CD4-positive, CD25-positive, alpha-beta regulatory T cell (primary cell): ENCODE measurements at regions not wholly inside any gene's neighbourhood (a gene's known extent, or its start where the extent isn't known, plus 50 kb on each side); places are given as distances from the start of the nearest gene placed in this dataset.

Source experiments
- ATAC-seq, 2 donors: fragments of 150-1000 bp; cut with Tn5 transposase; one replicate each; pipeline ENCODE4 v1.10.0; 2021; ENCODE audit warnings: low read depth in 2 of 2, moderate number of reproducible peaks in 2 of 2, moderate library complexity in 1 of 2
- DNase-seq, 3 donors: peaks; one replicate each; pipeline versions ENCODE4 v3.0.0 to v3.0.0-alpha.2; 2012 to 2022; ENCODE audit warnings: mixed read lengths in 1 of 3
- H3K27ac ChIP-seq: one replicate; pipeline ENCODE4 v1.7.0; 2013; ENCODE audit warnings: mild to moderate bottlenecking, low read length; ENCODE audit not compliant: insufficient read depth, poor library complexity, severe bottlenecking
- H3K27me3 ChIP-seq: one replicate; pipeline ENCODE4 v1.7.0; 2013; ENCODE audit warnings: low read length; ENCODE audit not compliant: control insufficient read depth, insufficient read depth
- H3K36me3 ChIP-seq: one replicate; pipeline ENCODE4 v1.7.0; 2013; ENCODE audit warnings: mild to moderate bottlenecking, low read length, moderate library complexity; ENCODE audit not compliant: control insufficient read depth, insufficient read depth
- H3K4me1 ChIP-seq: 2 replicates; pipeline ENCODE4 v1.7.0; 2013; ENCODE audit warnings: mild to moderate bottlenecking, low read length; ENCODE audit not compliant: insufficient read depth, control insufficient read depth, poor library complexity, severe bottlenecking
- H3K4me3 ChIP-seq: one replicate; pipeline ENCODE4 v1.7.0; 2013; ENCODE audit warnings: low read depth, mild to moderate bottlenecking, low read length, moderate library complexity
- H3K9me3 ChIP-seq, 2 experiments: 1 replicate in 1 of 2; 2 replicates in 1 of 2; pipeline ENCODE4 v1.7.0; 2013; ENCODE audit warnings: low read length in 2 of 2, mild to moderate bottlenecking in 1 of 2, moderate library complexity in 1 of 2; ENCODE audit not compliant: control insufficient read depth in 2 of 2
- H3K27ac Mint-ChIP-seq, 3 donors: one replicate each; pipeline ENCODE4 v1.8.0; 2020 to 2022; ENCODE audit warnings: mild to moderate bottlenecking in 3 of 3, mixed read lengths in 3 of 3, moderate library complexity in 2 of 3
- H3K27me3 Mint-ChIP-seq: one replicate; pipeline ENCODE4 v1.8.0; 2022; ENCODE audit warnings: mild to moderate bottlenecking, mixed read lengths
- H3K36me3 Mint-ChIP-seq: one replicate; pipeline ENCODE4 v1.8.0; 2020; ENCODE audit warnings: mixed read lengths
- H3K4me1 Mint-ChIP-seq, 4 donors: one replicate each; pipeline ENCODE4 v1.8.0; 2020 to 2022; ENCODE audit warnings: mixed read lengths in 4 of 4, mild to moderate bottlenecking in 1 of 4
- H3K4me3 Mint-ChIP-seq, 4 donors: one replicate each; pipeline ENCODE4 v1.8.0; 2020 to 2022; ENCODE audit warnings: mild to moderate bottlenecking in 4 of 4, mixed read lengths in 4 of 4, moderate library complexity in 3 of 4
- H3K9me3 Mint-ChIP-seq, 7 donors: one replicate each; pipeline ENCODE4 v1.8.0; 2020 to 2022; ENCODE audit warnings: mixed read lengths in 7 of 7, mild to moderate bottlenecking in 3 of 7, moderate library complexity in 2 of 7

DNA sequence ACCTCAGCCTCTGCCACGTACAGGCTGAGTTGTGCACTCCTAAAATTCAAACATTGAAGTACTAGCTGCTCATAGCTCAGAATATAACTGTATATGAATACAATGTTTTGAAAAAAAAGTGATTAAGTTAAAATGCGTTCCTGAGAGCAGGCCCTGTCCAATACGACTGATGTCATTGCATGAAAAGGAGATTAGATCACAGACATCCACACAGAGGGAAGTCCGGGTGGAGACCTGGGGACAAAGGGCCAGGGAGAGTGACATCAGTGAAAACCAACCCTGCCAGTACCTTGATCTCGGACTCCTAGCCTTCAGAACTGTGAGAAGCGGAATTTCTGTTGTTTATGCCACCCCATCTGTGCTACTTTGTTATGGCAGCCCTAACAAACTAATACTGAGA is 311.4 kb upstream of the NR2F2 start:
- peaks cover 0 to 2% of the 10 kb centered on the region in 2 experiments for H3K9me3 ChIP-seq
- no peaks in the 10 kb centered on the region for H3K4me1 ChIP-seq
- DNase-seq (no peak), ATAC-seq (no peak)
- Mint-ChIP-seq H3K27me3 (no peaks in the 10 kb centered on the region), H3K4me1 (no peaks in the 10 kb centered on the region), H3K9me3 (peaks cover 0 to 6% (median 3%) of the 10 kb centered on the region in 7 donors), H3K4me3 (no peak overlapping the region), H3K27ac (no peak overlapping the region), H3K36me3 (peaks cover 4% of the 10 kb centered on the region)
- H3K27me3 ChIP-seq, result no peaks in the 10 kb centered on the region
- no peak overlapping the region for H3K4me3 ChIP-seq
- H3K36me3 ChIP-seq, result no peaks in the 10 kb centered on the region
- H3K27ac ChIP-seq, result no peak overlapping the region

DNA sequence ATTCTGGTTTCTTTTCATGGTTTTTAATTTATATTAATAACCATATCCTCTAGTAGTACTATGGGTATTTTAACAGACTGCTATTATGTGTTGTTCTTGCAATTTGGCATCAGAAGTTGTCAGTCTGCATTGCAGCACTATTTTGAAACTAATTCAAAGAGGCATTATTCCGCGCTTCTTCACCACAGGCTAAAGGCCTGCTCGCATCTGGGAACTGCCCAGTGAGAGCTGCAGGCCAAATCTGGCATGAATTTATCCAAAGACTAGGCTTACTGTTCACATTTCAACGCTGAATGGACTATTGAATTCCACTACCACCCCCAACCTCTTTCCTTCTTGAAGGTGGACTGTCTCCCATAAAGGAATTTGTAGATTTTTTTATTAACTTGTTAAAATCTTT is 310.4 kb upstream of the NR2F2 start:
- DNase-seq, result no peak
- H3K27ac ChIP-seq, result no peak overlapping the region
- no peaks in the 10 kb centered on the region for H3K36me3 ChIP-seq
- H3K4me1 ChIP-seq, result no peaks in the 10 kb centered on the region
- Mint-ChIP-seq H3K27me3 (no peaks in the 10 kb centered on the region), H3K4me1 (no peaks in the 10 kb centered on the region), H3K9me3 (peaks cover 0 to 7% (median 2%) of the 10 kb centered on the region in 7 donors), H3K27ac (no peak overlapping the region), H3K4me3 (no peak overlapping the region), H3K36me3 (peaks cover 4% of the 10 kb centered on the region)
- no peaks in the 10 kb centered on the region for H3K27me3 ChIP-seq
- no peak for ATAC-seq
- H3K9me3 ChIP-seq, result no peaks in the 10 kb centered on the region
- H3K4me3 ChIP-seq, result no peak overlapping the region

GRCh38 chr15:96020797-96021196 is 309.7 kb upstream of the NR2F2 start:
- Mint-ChIP-seq H3K4me3 (no peak overlapping the region), H3K36me3 (peaks cover 4% of the 10 kb centered on the region)
- H3K4me1 ChIP-seq, result no peaks in the 10 kb centered on the region

DNA sequence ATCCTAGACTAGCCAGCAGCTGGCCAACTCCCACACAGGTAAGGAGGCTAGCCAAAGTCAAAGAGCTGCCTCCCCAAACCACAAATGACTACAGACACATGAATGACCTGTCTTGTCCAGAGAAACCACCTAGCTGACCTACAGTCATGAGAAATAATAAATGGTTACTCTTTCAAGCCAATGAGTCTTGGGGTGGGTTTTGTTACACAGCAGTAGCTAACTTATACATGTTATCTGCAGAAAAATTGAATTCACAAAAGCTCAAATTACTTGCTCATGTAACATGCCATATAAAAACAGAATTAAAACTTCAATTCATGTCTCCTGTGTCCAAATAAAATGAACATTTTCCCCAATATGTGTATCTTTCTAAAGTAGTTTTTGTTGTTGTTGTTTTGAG is 307.4 kb upstream of the NR2F2 start:
- no peaks in the 10 kb centered on the region for H3K36me3 ChIP-seq
- H3K27me3 ChIP-seq, result no peaks in the 10 kb centered on the region
- H3K27me3 Mint-ChIP-seq, result no peaks in the 10 kb centered on the region
- no peak overlapping the region for H3K27ac ChIP-seq
- H3K36me3 Mint-ChIP-seq, result peaks cover 4% of the 10 kb centered on the region
- DNase-seq (no peak), ATAC-seq (no peak)
- H3K9me3 Mint-ChIP-seq, result peaks cover 0 to 5% (median 0%) of the 10 kb centered on the region in 7 donors
- no peaks in the 10 kb centered on the region for H3K9me3 ChIP-seq
- no peaks in the 10 kb centered on the region for H3K4me1 Mint-ChIP-seq
- H3K4me3 ChIP-seq, result no peak overlapping the region
- no peaks in the 10 kb centered on the region for H3K4me1 ChIP-seq
- no peak overlapping the region for H3K27ac Mint-ChIP-seq
- H3K4me3 Mint-ChIP-seq, result no peak overlapping the region

More at GRCh38 chr15:96020797-96021196, 309.7 kb upstream of the NR2F2 start:
- no peaks in the 10 kb centered on the region for H3K4me1 Mint-ChIP-seq
- no peaks in the 10 kb centered on the region for H3K27me3 Mint-ChIP-seq
- no peak overlapping the region for H3K4me3 ChIP-seq
- DNase-seq (no peak), ATAC-seq (no peak)
- no peak overlapping the region for H3K27ac ChIP-seq
- H3K36me3 ChIP-seq, result no peaks in the 10 kb centered on the region
- peaks cover 0 to 7% (median under 1%) of the 10 kb centered on the region in 7 donors for H3K9me3 Mint-ChIP-seq
- no peaks in the 10 kb centered on the region for H3K27me3 ChIP-seq
- no peak overlapping the region for H3K27ac Mint-ChIP-seq
- H3K9me3 ChIP-seq, result no peaks in the 10 kb centered on the region

GRCh38 chr15:96027501-96027900 is 303.0 kb upstream of the NR2F2 start:
- H3K27me3 Mint-ChIP-seq, result no peaks in the 10 kb centered on the region
- Histone ChIP-seq H3K4me3 (no peak overlapping the region), H3K27me3 (no peaks in the 10 kb centered on the region), H3K27ac (no peak overlapping the region), H3K4me1 (no peaks in the 10 kb centered on the region), H3K9me3 (no peaks in the 10 kb centered on the region), H3K36me3 (no peaks in the 10 kb centered on the region)
- DNase-seq (no peak), ATAC-seq (no peak)
- no peaks in the 10 kb centered on the region for H3K4me1 Mint-ChIP-seq
- H3K36me3 Mint-ChIP-seq, result no peaks in the 10 kb centered on the region
- peaks cover 0 to 4% (median 0%) of the 10 kb centered on the region in 7 donors for H3K9me3 Mint-ChIP-seq
- H3K27ac Mint-ChIP-seq, result no peak overlapping the region
- no peak overlapping the region for H3K4me3 Mint-ChIP-seq

DNA sequence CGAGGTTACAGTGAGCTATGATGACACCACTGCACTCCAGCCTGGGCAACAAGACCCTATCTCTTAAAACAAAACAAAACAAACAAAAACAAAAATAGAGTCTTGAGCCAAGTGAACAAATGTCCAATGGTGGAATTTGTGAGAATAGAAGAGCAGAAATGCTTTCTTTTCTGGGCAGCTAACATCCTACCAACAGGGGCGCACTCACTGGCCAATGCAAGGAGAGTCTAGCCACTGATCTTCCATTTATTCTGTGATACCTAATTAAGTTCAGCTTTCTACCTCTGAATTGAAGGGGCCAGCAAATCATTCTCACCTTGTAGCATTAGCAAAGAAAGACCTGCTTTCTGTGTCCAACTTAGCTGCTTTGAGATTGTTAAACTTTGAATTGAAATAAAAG is 301.9 kb upstream of the NR2F2 start:
- Mint-ChIP-seq H3K27me3 (no peaks in the 10 kb centered on the region), H3K36me3 (no peaks in the 10 kb centered on the region), H3K4me1 (no peaks in the 10 kb centered on the region), H3K27ac (no peak overlapping the region), H3K4me3 (no peak overlapping the region), H3K9me3 (peaks cover 0 to 4% (median 0%) of the 10 kb centered on the region in 7 donors)
- no peaks in the 10 kb centered on the region for H3K9me3 ChIP-seq
- H3K36me3 ChIP-seq, result no peaks in the 10 kb centered on the region
- ATAC-seq, result no peak
- H3K27ac ChIP-seq, result no peak overlapping the region
- no peaks in the 10 kb centered on the region for H3K4me1 ChIP-seq
- H3K27me3 ChIP-seq, result peaks cover 2% of the 10 kb centered on the region
- no peak for DNase-seq
- H3K4me3 ChIP-seq, result no peak overlapping the region

DNA sequence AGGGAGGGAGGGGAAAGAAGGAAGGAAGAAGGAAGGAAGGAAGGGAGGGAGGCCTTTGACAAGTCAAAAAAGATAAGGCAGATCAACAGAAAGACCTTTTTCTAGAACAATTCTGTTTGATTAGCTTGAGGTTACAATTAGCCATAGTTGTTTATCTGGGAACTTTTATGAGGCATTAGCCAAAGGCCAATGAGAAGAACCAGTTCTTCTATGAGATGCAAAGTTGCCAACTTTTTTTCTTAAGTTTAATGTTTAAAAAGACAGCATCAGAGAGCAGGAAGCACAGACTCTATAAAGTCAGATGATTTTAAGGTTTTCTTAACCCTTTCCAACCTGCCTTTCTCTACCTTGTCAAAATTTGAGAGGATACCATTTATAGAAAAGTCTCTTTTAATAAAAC is 301.3 kb upstream of the NR2F2 start:
- no peak overlapping the region for H3K4me3 ChIP-seq
- no peaks in the 10 kb centered on the region for H3K27me3 Mint-ChIP-seq
- no peaks in the 10 kb centered on the region for H3K9me3 ChIP-seq
- H3K4me1 Mint-ChIP-seq, result no peaks in the 10 kb centered on the region
- no peaks in the 10 kb centered on the region for H3K36me3 ChIP-seq
- DNase-seq, result no peak
- H3K9me3 Mint-ChIP-seq, result peaks cover 0 to 4% (median 0%) of the 10 kb centered on the region in 7 donors
- no peak overlapping the region for H3K27ac Mint-ChIP-seq
- H3K27me3 ChIP-seq, result peaks cover 3% of the 10 kb centered on the region
- no peak overlapping the region for H3K27ac ChIP-seq
- no peaks in the 10 kb centered on the region for H3K4me1 ChIP-seq
- H3K4me3 Mint-ChIP-seq, result no peak overlapping the region
- ATAC-seq, result no peak
- H3K36me3 Mint-ChIP-seq, result no peaks in the 10 kb centered on the region

GRCh38 chr15:96031426-96032110 is 298.9 kb upstream of the NR2F2 start:
- H3K4me3 ChIP-seq, result no peak overlapping the region
- no peaks in the 10 kb centered on the region for H3K9me3 ChIP-seq
- Mint-ChIP-seq H3K4me1 (no peaks in the 10 kb centered on the region), H3K27ac (no peak overlapping the region), H3K4me3 (no peak overlapping the region), H3K27me3 (peaks cover 10% of the 10 kb centered on the region), H3K36me3 (no peaks in the 10 kb centered on the region), H3K9me3 (peaks cover 0 to 6% (median 1%) of the 10 kb centered on the region in 7 donors)
- H3K4me1 ChIP-seq, result no peaks in the 10 kb centered on the region
- no peaks in the 10 kb centered on the region for H3K36me3 ChIP-seq
- H3K27ac ChIP-seq, result no peak overlapping the region
- DNase-seq (no peak), ATAC-seq (no peak)
- peaks cover 5% of the 10 kb centered on the region for H3K27me3 ChIP-seq
